Mesenchymal stem cell (in vitro differentiated cells and primary cell): ENCODE measurements at regions not wholly inside any gene's neighbourhood (a gene's known extent, or its start where the extent isn't known, plus 50 kb on each side); places are given as distances from the start of the nearest gene placed in this dataset.

Experiments used
- DNase-seq: peaks from one replicate; pipeline ENCODE4 v3.0.0-alpha.2; 2013
- H2AFZ ChIP-seq: one replicate; pipeline ENCODE4 v1.6.1; 2013; ENCODE audit warnings: low read depth, mild to moderate bottlenecking, control low read depth, inconsistent platforms, low read length, moderate library complexity
- H2AK5ac ChIP-seq: 2 replicates; pipeline ENCODE4 v1.6.1; 2013; ENCODE audit warnings: low read length, moderate library complexity, mild to moderate bottlenecking, inconsistent platforms; ENCODE audit not compliant: severe bottlenecking
- H2BK120ac ChIP-seq: one replicate; pipeline ENCODE4 v1.6.1; 2013; ENCODE audit warnings: low read depth, mild to moderate bottlenecking, inconsistent platforms, low read length, moderate library complexity
- H2BK12ac ChIP-seq, 2 experiments: one replicate each; pipeline ENCODE4 v1.6.1; 2013; ENCODE audit warnings: inconsistent platforms in 2 of 2, low read length in 2 of 2, mild to moderate bottlenecking in 2 of 2, moderate library complexity in 2 of 2, control low read depth in 1 of 2
- H2BK15ac ChIP-seq: one replicate; pipeline ENCODE4 v1.6.1; 2013; ENCODE audit warnings: mild to moderate bottlenecking, low read depth, inconsistent platforms; ENCODE audit not compliant: poor library complexity, severe bottlenecking
- H2BK5ac ChIP-seq: 2 replicates; pipeline ENCODE4 v1.6.1; 2013; ENCODE audit warnings: low read depth, mild to moderate bottlenecking, low read length, control low read depth, inconsistent platforms; ENCODE audit not compliant: poor library complexity, severe bottlenecking
- H3K14ac ChIP-seq, 2 experiments: one replicate each; pipeline ENCODE4 v1.6.1; 2013; ENCODE audit warnings: inconsistent platforms in 2 of 2, low read length in 2 of 2, control low read depth in 1 of 2, mild to moderate bottlenecking in 1 of 2, moderate library complexity in 1 of 2
- H3K18ac ChIP-seq, 2 experiments: one replicate each; pipeline ENCODE4 v1.6.1; 2013; ENCODE audit warnings: inconsistent platforms in 2 of 2, low read length in 2 of 2, control low read depth in 1 of 2, low read depth in 1 of 2, mild to moderate bottlenecking in 1 of 2
- H3K23ac ChIP-seq, 2 experiments: one replicate each; pipeline ENCODE4 v1.6.1; 2013; ENCODE audit warnings: inconsistent platforms in 2 of 2, low read length in 2 of 2, mild to moderate bottlenecking in 2 of 2, moderate library complexity in 2 of 2, control low read depth in 1 of 2
- H3K27ac ChIP-seq: 2 replicates; pipeline ENCODE4 v1.5.1; 2013; ENCODE audit warnings: mild to moderate bottlenecking, moderate library complexity, low read length, control low read depth, inconsistent platforms; ENCODE audit not compliant: poor library complexity, severe bottlenecking
- H3K27me3 ChIP-seq, 2 experiments: 2 replicates each; pipeline versions ENCODE4 v1.6.1 to v1.7.0; 2013; ENCODE audit warnings: low read length in 2 of 2, mild to moderate bottlenecking in 2 of 2, moderate library complexity in 2 of 2, control low read depth in 1 of 2, inconsistent platforms in 1 of 2; ENCODE audit not compliant: control insufficient read depth in 1 of 2, insufficient read depth in 1 of 2
- H3K36me3 ChIP-seq, 2 experiments: 2 replicates each; pipeline versions ENCODE4 v1.6.1 to v1.7.0; 2013; ENCODE audit warnings: low read length in 2 of 2, control low read depth in 1 of 2, inconsistent platforms in 1 of 2, low read depth in 1 of 2, mild to moderate bottlenecking in 1 of 2; ENCODE audit not compliant: insufficient read depth in 2 of 2, control insufficient read depth in 1 of 2
- H3K4ac ChIP-seq, 2 experiments: one replicate each; pipeline ENCODE4 v1.6.1; 2013; ENCODE audit warnings: inconsistent platforms in 2 of 2, low read length in 2 of 2, mild to moderate bottlenecking in 2 of 2, moderate library complexity in 2 of 2, control low read depth in 1 of 2, low read depth in 1 of 2
- H3K4me1 ChIP-seq: 2 replicates; pipeline ENCODE4 v1.6.1; 2013; ENCODE audit warnings: low read depth, low read length, control low read depth; ENCODE audit not compliant: control insufficient read depth, insufficient read depth
- H3K4me2 ChIP-seq: 2 replicates; pipeline ENCODE4 v1.6.1; 2013; ENCODE audit warnings: low read length, mild to moderate bottlenecking, inconsistent platforms; ENCODE audit not compliant: poor library complexity, severe bottlenecking
- H3K4me3 ChIP-seq, 2 experiments: 2 replicates each; pipeline versions ENCODE4 v1.5.1 to v1.7.0; 2013; ENCODE audit warnings: low read length in 2 of 2, mild to moderate bottlenecking in 2 of 2, control low read depth in 1 of 2, low read depth in 1 of 2; ENCODE audit not compliant: insufficient read depth in 1 of 2
- H3K79me1 ChIP-seq: replicated peaks from 2 replicates; pipeline ENCODE4 v1.6.1; 2013; ENCODE audit warnings: mild to moderate bottlenecking, control low read depth, low read length, inconsistent platforms; ENCODE audit not compliant: poor library complexity, severe bottlenecking
- H3K9ac ChIP-seq: 2 replicates; pipeline ENCODE4 v1.7.0; 2013; ENCODE audit warnings: mild to moderate bottlenecking, low read length, moderate library complexity
- H3K9me3 ChIP-seq: 2 replicates; pipeline ENCODE4 v1.7.0; 2013; ENCODE audit warnings: mild to moderate bottlenecking, low read length; ENCODE audit not compliant: control insufficient read depth
- H4K8ac ChIP-seq: one replicate; pipeline ENCODE4 v1.6.1; 2013; ENCODE audit warnings: inconsistent platforms, mild to moderate bottlenecking, low read length, moderate library complexity
- H4K91ac ChIP-seq: one replicate; pipeline ENCODE4 v1.6.1; 2013; ENCODE audit warnings: mild to moderate bottlenecking, low read length, inconsistent platforms
- WGBS: methylation state at CpG from one replicate; pipeline ENCODE4 v1.1.7; 2013; ENCODE audit warnings: mixed read lengths; 5-methylcytosine and 5-hydroxymethylcytosine counted together

GRCh38 chr2:163428187-163428586 is 307.6 kb downstream of the FIGN start:
- Histone ChIP-seq H3K14ac (no peak overlapping the region), H3K79me1 (no peaks in the 10 kb centered on the region), H3K9ac (no peak overlapping the region), H2AFZ (no peak overlapping the region), H4K8ac (no peak overlapping the region), H3K4me1 (no peaks in the 10 kb centered on the region), H3K18ac (no peak overlapping the region), H3K4ac (no peak overlapping the region), H2BK120ac (no peak overlapping the region), H3K4me3 (no peak overlapping the region), H2BK15ac (no peak overlapping the region), H3K36me3 (no peaks in the 10 kb centered on the region), H3K27me3 (no peaks in the 10 kb centered on the region), H3K9me3 (no peaks in the 10 kb centered on the region), H4K91ac (no peak overlapping the region), H3K4me2 (no peak overlapping the region), H2AK5ac (no peak overlapping the region), H3K27ac (no peak overlapping the region), H2BK12ac (no peak overlapping the region), H3K23ac (no peak overlapping the region), H2BK5ac (no peak overlapping the region)
- WGBS: 96% methylated on average over 3 of the region's 4 CpGs
- DNase-seq: no peak

- H3K4me3 ChIP-seq: no peak overlapping the region
- H2AK5ac ChIP-seq: no peak overlapping the region
- 100% methylated on average over 1 of the region's 2 CpGs for WGBS
- no peak overlapping the region for H3K14ac ChIP-seq
- no peak overlapping the region for H3K18ac ChIP-seq
- H3K4me2 ChIP-seq: no peak overlapping the region
- H3K4ac ChIP-seq: no peak overlapping the region
- no peaks in the 10 kb centered on the region for H3K4me1 ChIP-seq
- H2BK15ac ChIP-seq: no peak overlapping the region
- no peak for DNase-seq
- H2AFZ ChIP-seq: no peak overlapping the region
- H3K9ac ChIP-seq: no peak overlapping the region
- no peaks in the 10 kb centered on the region for H3K9me3 ChIP-seq
- no peaks in the 10 kb centered on the region for H3K27me3 ChIP-seq
- H3K23ac ChIP-seq: no peak overlapping the region
- H3K27ac ChIP-seq: no peak overlapping the region
- H3K79me1 ChIP-seq: no peaks in the 10 kb centered on the region
- H2BK120ac ChIP-seq: no peak overlapping the region
- no peak overlapping the region for H2BK5ac ChIP-seq
- no peak overlapping the region for H4K91ac ChIP-seq
- no peaks in the 10 kb centered on the region for H3K36me3 ChIP-seq
- H2BK12ac ChIP-seq: no peak overlapping the region
- H4K8ac ChIP-seq: no peak overlapping the region
These were observed 315.2 kb downstream of the FIGN start for GRCh38 chr2:163420604-163421003.

GRCh38 chr2:163419000-163419830 is 316.6 kb downstream of the FIGN start:
- Histone ChIP-seq H3K27me3 (no peaks in the 10 kb centered on the region), H3K4me1 (no peaks in the 10 kb centered on the region), H3K9me3 (no peaks in the 10 kb centered on the region), H2AK5ac (no peak overlapping the region), H3K9ac (no peak overlapping the region), H3K79me1 (no peaks in the 10 kb centered on the region), H2BK15ac (no peak overlapping the region), H3K23ac (no peak overlapping the region), H3K18ac (no peak overlapping the region), H2BK5ac (no peak overlapping the region), H3K36me3 (no peaks in the 10 kb centered on the region), H2BK120ac (no peak overlapping the region), H4K8ac (no peak overlapping the region), H3K4ac (no peak overlapping the region), H2AFZ (no peak overlapping the region), H4K91ac (no peak overlapping the region), H3K4me3 (no peak overlapping the region), H3K4me2 (no peak overlapping the region), H2BK12ac (no peak overlapping the region), H3K27ac (no peak overlapping the region), H3K14ac (no peak overlapping the region)
- 93% methylated on average over 3 of the region's 4 CpGs for WGBS
- DNase-seq: no peak

DNA sequence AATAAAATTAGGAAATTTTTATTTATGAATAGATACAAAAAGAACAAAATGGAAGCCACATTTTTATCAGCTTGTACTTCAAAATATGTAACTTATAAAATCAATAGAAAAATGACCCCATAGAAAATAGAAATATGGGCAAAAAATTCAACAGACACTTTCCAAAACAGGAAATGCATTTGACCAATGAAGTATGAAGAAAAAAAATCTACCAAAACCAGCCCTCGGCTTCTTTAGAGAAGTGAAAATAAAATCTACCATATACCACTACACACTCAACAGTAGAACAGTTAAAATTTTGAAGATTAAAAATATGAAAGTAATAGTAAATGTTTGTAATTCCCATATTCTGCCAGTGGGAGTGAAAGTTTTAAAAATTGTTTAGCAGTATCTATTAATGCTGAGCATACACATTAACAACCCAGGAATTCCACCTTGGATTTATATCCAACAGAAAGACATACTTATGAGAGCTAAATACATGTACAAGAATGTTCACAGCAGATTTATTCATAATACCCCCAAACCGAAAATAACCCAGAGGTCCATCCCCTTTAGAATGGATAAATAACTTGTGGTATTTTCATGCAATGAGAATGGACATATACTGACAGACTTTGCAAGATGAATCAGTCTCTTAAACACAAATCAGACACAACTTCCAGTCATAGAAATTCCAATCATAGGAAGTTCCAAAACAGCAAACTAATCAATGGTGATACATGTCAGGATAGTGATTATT is 318.0 kb downstream of the FIGN start:
- H2BK12ac ChIP-seq: no peak overlapping the region
- no peak overlapping the region for H4K8ac ChIP-seq
- no peak overlapping the region for H4K91ac ChIP-seq
- no peak overlapping the region for H2BK5ac ChIP-seq
- no peak overlapping the region for H2AK5ac ChIP-seq
- no peak for DNase-seq
- no peak overlapping the region for H3K23ac ChIP-seq
- no peak overlapping the region for H3K14ac ChIP-seq
- H3K4me3 ChIP-seq: no peak overlapping the region
- WGBS: no CpG with 5 or more reads among the region's 2 CpGs
- H3K4ac ChIP-seq: no peak overlapping the region
- no peak overlapping the region for H3K9ac ChIP-seq
- no peaks in the 10 kb centered on the region for H3K9me3 ChIP-seq
- no peak overlapping the region for H2AFZ ChIP-seq
- H2BK15ac ChIP-seq: no peak overlapping the region
- no peak overlapping the region for H3K27ac ChIP-seq
- no peak overlapping the region for H3K4me2 ChIP-seq
- H3K4me1 ChIP-seq: no peaks in the 10 kb centered on the region
- H2BK120ac ChIP-seq: no peak overlapping the region
- H3K27me3 ChIP-seq: no peaks in the 10 kb centered on the region
- H3K36me3 ChIP-seq: no peaks in the 10 kb centered on the region
- H3K18ac ChIP-seq: no peak overlapping the region
- H3K79me1 ChIP-seq: no peaks in the 10 kb centered on the region
